ENCODE measurements at regions not wholly inside any gene's neighbourhood (a gene's known extent, or its start where the extent isn't known, plus 50 kb on each side); places are given as distances from the start of the nearest gene placed in this dataset.
"Not testable (repeated sequence)": the region's sequence is repeated elsewhere in the genome, so short reads cannot be mapped to it uniquely, and the experiment has no call there.

DNA sequence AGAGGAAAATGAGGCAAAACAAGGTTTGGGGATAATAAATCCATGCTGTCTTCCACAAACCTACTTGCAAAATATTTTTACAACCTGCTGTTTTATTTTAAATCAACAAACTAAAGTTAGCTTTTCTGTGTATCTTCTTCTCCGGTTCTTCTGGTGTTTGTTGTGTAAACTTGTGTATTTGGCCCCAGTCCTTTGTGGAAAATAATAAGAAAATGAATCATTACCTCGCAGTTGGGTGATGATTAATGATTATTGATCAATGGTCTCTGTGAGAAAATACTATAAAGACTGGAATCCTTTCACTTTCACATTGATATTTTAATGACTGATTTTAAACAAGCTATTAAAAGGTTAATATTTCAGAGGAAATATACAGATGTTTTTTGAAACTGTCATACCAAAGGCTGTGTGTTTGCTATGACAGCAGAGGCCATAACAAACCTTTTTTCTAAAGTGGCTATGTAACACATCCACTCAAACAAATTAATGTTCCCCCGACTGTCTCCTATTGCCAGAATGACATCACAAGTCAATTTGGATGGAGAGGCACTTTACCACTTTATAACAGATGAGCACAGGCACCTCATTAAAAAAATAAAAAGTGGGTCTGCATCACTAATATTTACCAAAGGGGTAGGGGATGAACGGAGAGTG is 152.5 kb downstream of the MEX3B start:
- Mint-ChIP-seq H3K27me3 (ENCODE audit: low read depth) (no peaks in the 10 kb centered on the region), H3K4me3 (no peak overlapping the region), H3K9me3 (no peaks in the 10 kb centered on the region), H3K27ac (no peak overlapping the region), H3K4me1 (peaks cover 3% of the 10 kb centered on the region), H3K36me3 (no peaks in the 10 kb centered on the region)
- TF ChIP-seq, protein P1, sequence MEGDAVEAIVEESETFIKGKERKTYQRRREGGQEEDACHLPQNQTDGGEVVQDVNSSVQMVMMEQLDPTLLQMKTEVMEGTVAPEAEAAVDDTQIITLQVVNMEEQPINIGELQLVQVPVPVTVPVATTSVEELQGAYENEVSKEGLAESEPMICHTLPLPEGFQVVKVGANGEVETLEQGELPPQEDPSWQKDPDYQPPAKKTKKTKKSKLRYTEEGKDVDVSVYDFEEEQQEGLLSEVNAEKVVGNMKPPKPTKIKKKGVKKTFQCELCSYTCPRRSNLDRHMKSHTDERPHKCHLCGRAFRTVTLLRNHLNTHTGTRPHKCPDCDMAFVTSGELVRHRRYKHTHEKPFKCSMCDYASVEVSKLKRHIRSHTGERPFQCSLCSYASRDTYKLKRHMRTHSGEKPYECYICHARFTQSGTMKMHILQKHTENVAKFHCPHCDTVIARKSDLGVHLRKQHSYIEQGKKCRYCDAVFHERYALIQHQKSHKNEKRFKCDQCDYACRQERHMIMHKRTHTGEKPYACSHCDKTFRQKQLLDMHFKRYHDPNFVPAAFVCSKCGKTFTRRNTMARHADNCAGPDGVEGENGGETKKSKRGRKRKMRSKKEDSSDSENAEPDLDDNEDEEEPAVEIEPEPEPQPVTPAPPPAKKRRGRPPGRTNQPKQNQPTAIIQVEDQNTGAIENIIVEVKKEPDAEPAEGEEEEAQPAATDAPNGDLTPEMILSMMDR (IDR thresholded peaks at IDR 0.05; ENCODE audit: unreplicated experiment) = no peak
- DNase-seq (ENCODE audit: low spot score in 2 of 2, unreplicated experiment in 2 of 2) = no peak

DNA sequence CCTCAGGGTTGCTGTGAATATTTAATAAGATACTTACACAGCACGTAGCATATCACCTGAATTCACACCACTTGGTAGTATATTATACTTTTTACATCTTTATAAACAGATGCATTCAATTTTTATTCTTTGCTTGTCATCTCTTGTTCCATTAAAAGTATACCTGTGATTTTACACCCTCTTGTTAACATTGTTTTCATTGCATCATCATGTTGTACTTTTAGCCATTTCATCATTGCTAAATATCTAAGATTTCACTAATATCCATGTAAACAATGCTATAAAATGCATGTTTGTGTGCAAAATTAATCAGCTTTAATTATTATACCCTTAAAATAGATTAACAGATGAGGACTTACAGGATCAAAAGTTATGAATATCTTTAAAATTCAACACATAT is 155.3 kb downstream of the MEX3B start:
- DNase-seq (ENCODE audit: low spot score in 2 of 2, unreplicated experiment in 2 of 2) = no peak
- Mint-ChIP-seq H3K36me3 (peaks cover 3% of the 10 kb centered on the region), H3K9me3 (peaks cover 15% of the 10 kb centered on the region), H3K27me3 (ENCODE audit: low read depth) (no peaks in the 10 kb centered on the region), H3K4me1 (peaks cover 4% of the 10 kb centered on the region), H3K27ac (no peak overlapping the region), H3K4me3 (no peak overlapping the region)
- TF ChIP-seq, protein P1 (IDR thresholded peaks at IDR 0.05; ENCODE audit: unreplicated experiment) = no peak

DNA sequence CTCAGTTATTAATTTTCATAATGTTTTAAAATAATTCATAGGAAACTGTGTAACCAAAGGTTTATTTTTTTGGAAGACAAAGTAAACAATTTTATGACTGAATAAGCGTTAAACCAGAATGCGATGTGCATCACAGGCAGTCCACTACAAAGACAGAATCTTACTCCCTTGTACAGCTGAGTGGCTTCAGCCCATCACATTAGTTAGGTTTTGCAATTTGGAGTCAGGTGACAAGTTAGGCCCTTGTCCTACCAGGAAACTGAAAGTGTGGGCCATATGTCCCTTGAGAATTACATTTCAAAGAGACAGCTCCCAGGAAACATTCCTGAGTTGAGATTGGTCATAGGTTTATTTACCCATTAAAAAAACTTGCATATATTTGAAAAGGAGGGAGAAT is 156.3 kb downstream of the MEX3B start:
- H3K36me3 Mint-ChIP-seq = peaks cover 3% of the 10 kb centered on the region
- DNase-seq (ENCODE audit: low spot score in 2 of 2, unreplicated experiment in 2 of 2) = no peak
- H3K4me1 Mint-ChIP-seq = peaks cover 4% of the 10 kb centered on the region
- H3K27ac Mint-ChIP-seq = no peak overlapping the region
- peaks cover 15% of the 10 kb centered on the region for H3K9me3 Mint-ChIP-seq
- no peak overlapping the region for H3K4me3 Mint-ChIP-seq
- TF ChIP-seq, protein P1 (IDR thresholded peaks at IDR 0.05; ENCODE audit: unreplicated experiment) = no peak
- H3K27me3 Mint-ChIP-seq (ENCODE audit: low read depth) = no peaks in the 10 kb centered on the region

DNA sequence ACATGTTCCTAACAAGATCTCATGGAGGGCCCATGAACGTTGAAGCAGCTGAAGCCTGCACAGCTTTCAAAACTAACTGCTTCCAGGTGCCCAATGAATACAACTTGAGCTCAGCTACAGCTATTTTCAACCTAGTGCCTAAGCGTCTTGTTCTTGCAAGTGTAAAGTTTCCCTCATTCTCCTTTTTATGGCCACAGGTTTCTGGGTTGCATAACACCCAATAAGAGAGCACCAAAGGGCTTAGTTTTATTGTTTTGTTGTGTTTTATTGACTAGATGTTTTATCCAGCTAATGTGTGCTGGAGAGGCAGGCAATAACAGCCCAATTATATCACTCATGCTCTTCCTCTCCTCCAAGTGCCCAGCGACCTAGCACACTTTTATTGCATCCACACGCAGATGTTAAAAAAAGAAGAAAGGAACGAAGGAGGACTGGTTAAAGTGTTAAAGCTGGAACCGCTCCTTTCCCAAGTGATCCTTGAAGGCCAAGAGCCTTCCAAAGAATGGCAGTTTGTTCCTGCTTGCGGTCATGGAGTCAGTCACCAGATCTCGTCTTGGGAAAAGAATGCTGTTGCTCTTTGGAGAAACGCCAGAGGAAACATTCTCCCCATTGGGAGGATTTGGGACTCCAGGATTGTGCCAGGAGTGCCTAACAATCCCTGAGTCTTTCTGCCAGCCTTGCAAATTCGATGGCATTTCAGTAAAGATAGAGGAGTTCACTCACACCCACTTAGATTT is 156.9 kb downstream of the MEX3B start:
- Mint-ChIP-seq H3K27ac (no peak overlapping the region), H3K4me3 (no peak overlapping the region), H3K27me3 (ENCODE audit: low read depth) (no peaks in the 10 kb centered on the region), H3K36me3 (peaks cover 3% of the 10 kb centered on the region), H3K9me3 (peaks cover 15% of the 10 kb centered on the region), H3K4me1 (peaks cover 7% of the 10 kb centered on the region)
- DNase-seq (ENCODE audit: low spot score in 2 of 2, unreplicated experiment in 2 of 2) = no peak
- TF ChIP-seq, protein P1 (IDR thresholded peaks at IDR 0.05; ENCODE audit: unreplicated experiment) = no peak

DNA sequence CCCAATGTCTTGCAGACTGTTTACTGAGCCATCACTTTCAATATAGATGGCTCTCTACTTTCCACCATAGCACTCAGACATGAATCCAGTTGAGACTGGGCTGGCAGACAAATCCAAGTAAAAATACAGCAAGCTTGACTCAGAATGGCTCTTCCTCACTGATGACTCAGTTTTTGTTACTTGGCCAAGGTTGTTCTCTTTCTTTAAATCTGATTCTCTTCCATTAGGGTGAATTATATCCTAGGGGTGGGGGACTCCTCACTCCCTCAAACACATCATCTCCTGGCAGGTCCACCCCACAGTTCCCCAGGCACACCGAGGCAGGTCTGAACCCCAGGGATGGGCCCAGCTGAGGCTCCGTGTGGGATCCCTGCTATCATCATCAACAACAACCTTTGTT is 157.9 kb downstream of the MEX3B start:
- H3K27ac Mint-ChIP-seq = no peak overlapping the region
- DNase-seq (ENCODE audit: low spot score in 2 of 2, unreplicated experiment in 2 of 2) = no peak
- no peaks in the 10 kb centered on the region for H3K27me3 Mint-ChIP-seq (ENCODE audit: low read depth)
- peaks cover 3% of the 10 kb centered on the region for H3K36me3 Mint-ChIP-seq
- H3K9me3 Mint-ChIP-seq = peaks cover 15% of the 10 kb centered on the region
- H3K4me3 Mint-ChIP-seq = no peak overlapping the region
- peaks cover 7% of the 10 kb centered on the region for H3K4me1 Mint-ChIP-seq
- TF ChIP-seq, protein P1 (IDR thresholded peaks at IDR 0.05; ENCODE audit: unreplicated experiment) = no peak

DNA sequence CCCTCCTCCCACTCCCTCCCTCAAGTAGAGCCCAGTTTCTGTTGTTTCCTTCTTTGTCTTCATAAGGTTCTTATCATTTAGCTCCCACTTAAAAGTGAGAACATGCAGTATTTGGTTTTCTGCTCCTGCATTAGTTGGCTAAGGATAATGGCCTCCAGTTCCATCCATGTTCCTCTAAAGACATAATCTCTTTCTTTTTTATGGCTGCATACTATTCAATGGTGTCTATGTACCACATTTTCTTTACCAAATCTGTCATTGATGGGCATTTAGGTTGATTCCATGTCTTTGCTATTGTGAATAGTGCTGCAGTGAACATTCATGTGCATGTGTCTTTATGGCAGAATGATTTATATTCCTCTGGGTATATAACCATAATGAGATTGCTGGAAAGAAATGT is 158.6 kb downstream of the MEX3B start:
- not testable (repeated sequence) for H3K4me3 Mint-ChIP-seq; H3K4me1 Mint-ChIP-seq; H3K36me3 Mint-ChIP-seq; DNase-seq (ENCODE audit: low spot score in 2 of 2, unreplicated experiment in 2 of 2); H3K27me3 Mint-ChIP-seq (ENCODE audit: low read depth); H3K27ac Mint-ChIP-seq
- H3K9me3 Mint-ChIP-seq = peaks cover 15% of the 10 kb centered on the region
